ENCODE measurements at regions not wholly inside any gene's neighbourhood (a gene's known extent, or its start where the extent isn't known, plus 50 kb on each side); places are given as distances from the start of the nearest gene placed in this dataset.

GRCh38 chr9:12956805-12957204 is 182.0 kb downstream of the LURAP1L start:
- peak; percentile 46 for DNase-seq (ENCODE audit: low read depth)
- TF ChIP-seq CTCF (conservative IDR thresholded peaks at IDR 0.05; ENCODE audit: low read depth, low read length), result no peak
- H3K4me3 ChIP-seq (ENCODE audit: low read depth, low read length), result no peak overlapping the region

GRCh38 chr9:12958279-12958678 is 183.5 kb downstream of the LURAP1L start:
- TF ChIP-seq CTCF (conservative IDR thresholded peaks at IDR 0.05; ENCODE audit: low read depth, low read length), result no peak
- no peak for DNase-seq (ENCODE audit: low read depth)
- no peak overlapping the region for H3K4me3 ChIP-seq (ENCODE audit: low read depth, low read length)

DNA sequence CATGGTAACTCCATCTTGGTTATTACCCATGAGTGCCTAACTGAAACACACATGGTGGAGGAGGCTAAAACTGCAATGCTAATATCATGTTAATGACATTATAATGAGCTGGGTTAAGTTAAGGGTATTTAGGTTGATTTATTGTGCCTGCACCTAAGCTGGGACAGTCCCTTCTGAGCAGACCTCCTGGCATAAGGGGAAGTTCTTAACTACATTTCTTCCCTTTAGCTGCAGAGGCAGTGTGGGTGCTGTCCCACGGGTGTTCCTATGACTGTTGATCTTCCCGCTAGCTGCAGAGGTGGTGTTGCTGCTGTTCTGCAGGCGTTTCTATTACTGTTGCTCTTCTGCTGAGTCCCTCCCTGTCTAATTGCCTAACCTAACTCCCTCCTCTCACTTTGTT is 183.9 kb downstream of the LURAP1L start:
- no peak for TF ChIP-seq CTCF (conservative IDR thresholded peaks at IDR 0.05; ENCODE audit: low read depth, low read length)
- H3K4me3 ChIP-seq (ENCODE audit: low read depth, low read length), result no peak overlapping the region
- no peak for DNase-seq (ENCODE audit: low read depth)

- no peak overlapping the region for H3K4me3 ChIP-seq (ENCODE audit: low read depth, low read length)
- TF ChIP-seq CTCF (conservative IDR thresholded peaks at IDR 0.05; ENCODE audit: low read depth, low read length), result no peak
- peak; percentile 14 for DNase-seq (ENCODE audit: low read depth)
Measured at GRCh38 chr9:12961276-12961809, 186.5 kb downstream of the LURAP1L start.

GRCh38 chr9:12963537-12963936 is 188.7 kb downstream of the LURAP1L start:
- no peak for DNase-seq (ENCODE audit: low read depth)
- no peak overlapping the region for H3K4me3 ChIP-seq (ENCODE audit: low read depth, low read length)
- no peak for TF ChIP-seq CTCF (conservative IDR thresholded peaks at IDR 0.05; ENCODE audit: low read depth, low read length)

- no peak for TF ChIP-seq CTCF (conservative IDR thresholded peaks at IDR 0.05; ENCODE audit: low read depth, low read length)
- H3K4me3 ChIP-seq (ENCODE audit: low read depth, low read length), result no peak overlapping the region
- peak; percentile 48 for DNase-seq (ENCODE audit: low read depth)
Measured at GRCh38 chr9:12964271-12964670, 189.5 kb downstream of the LURAP1L start.

GRCh38 chr9:12965303-12965702 is 190.5 kb downstream of the LURAP1L start:
- DNase-seq (ENCODE audit: low read depth), result no peak
- no peak for TF ChIP-seq CTCF (conservative IDR thresholded peaks at IDR 0.05; ENCODE audit: low read depth, low read length)
- H3K4me3 ChIP-seq (ENCODE audit: low read depth, low read length), result no peak overlapping the region
